SJSA1 (cell line): ENCODE measurements at regions not wholly inside any gene's neighbourhood (a gene's known extent, or its start where the extent isn't known, plus 50 kb on each side); places are given as distances from the start of the nearest gene placed in this dataset.
"Not testable (repeated sequence)": the region's sequence is repeated elsewhere in the genome, so short reads cannot be mapped to it uniquely, and the experiment has no call there.

Experiments
- DNase-seq, 2 experiments: peaks; one replicate each; pipeline ENCODE4 v3.0.0-alpha.2; 2015 to 2020; ENCODE audit warnings: low spot score in 2 of 2, low read depth in 1 of 2
- H3K27ac ChIP-seq: fragments of 250-450 bp; sonication (Bioruptor Pico); 2 replicates; pipeline ENCODE4 v1.5.1; 2020; ENCODE audit warnings: mild to moderate bottlenecking, moderate library complexity
- H3K27me3 ChIP-seq: fragments of 250-450 bp; sonication (Bioruptor Pico); replicated peaks from 2 replicates; pipeline ENCODE4 v1.5.1; 2020; ENCODE audit warnings: mild to moderate bottlenecking, moderate library complexity
- H3K36me3 ChIP-seq: fragments of 250-450 bp; sonication (Bioruptor Pico); 2 replicates; pipeline ENCODE4 v1.5.1; 2020; ENCODE audit warnings: mild to moderate bottlenecking
- H3K4me1 ChIP-seq: fragments of 250-450 bp; sonication (Bioruptor Pico); replicated peaks from 2 replicates; pipeline ENCODE4 v1.6.1; 2021; ENCODE audit warnings: mild to moderate bottlenecking
- H3K4me3 ChIP-seq: fragments of 250-450 bp; sonication (Bioruptor Pico); 2 replicates; pipeline ENCODE4 v1.5.1; 2020; ENCODE audit warnings: mild to moderate bottlenecking
- H3K9me3 ChIP-seq: fragments of 250-450 bp; sonication (Bioruptor Pico); replicated peaks from 2 replicates; pipeline ENCODE4 v1.5.1; 2020; ENCODE audit warnings: mild to moderate bottlenecking

DNA sequence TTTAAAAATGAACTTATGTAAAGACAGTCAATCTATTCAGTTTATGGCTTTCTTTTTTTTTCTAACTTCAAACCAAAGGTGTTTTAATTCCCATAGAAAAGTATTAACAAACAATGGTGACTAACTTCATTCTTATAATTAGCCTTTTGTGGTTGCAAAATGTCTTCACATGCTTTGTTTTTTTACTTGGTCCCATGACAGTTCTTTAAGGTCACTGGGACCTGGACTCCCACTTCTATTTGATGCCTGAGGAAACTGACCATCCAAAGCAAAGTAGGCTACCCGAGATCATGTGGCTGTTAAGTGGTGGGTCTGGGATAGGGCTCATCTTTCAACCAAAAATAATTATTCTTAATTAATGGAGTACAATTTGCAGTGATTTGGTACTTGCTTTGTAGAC, 74.6 kb upstream of the CDC42EP3 start:
- not testable (repeated sequence) for H3K27me3 ChIP-seq, H3K36me3 ChIP-seq, H3K9me3 ChIP-seq, H3K4me1 ChIP-seq, H3K27ac ChIP-seq, H3K4me3 ChIP-seq, DNase-seq

DNA sequence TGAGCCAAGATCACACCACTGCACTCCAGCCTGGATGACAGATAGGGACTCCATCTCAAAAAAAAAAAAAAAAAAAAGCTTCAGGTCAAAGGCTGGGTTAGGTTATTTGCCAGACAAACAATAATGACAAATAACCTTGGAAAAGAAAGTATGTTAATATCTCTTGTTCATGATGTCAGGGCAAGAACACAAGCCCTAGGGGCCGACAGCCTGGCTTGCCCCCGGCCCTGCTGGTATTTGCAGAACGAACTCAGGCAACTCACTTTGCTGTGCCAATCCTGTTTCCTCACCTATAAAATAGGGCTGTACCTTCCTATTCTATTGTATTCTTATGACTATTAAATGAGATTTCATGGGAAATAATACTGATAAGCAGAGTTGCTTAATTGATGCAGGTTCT, 75.4 kb upstream of the CDC42EP3 start:
- no peak overlapping the region for H3K4me3 ChIP-seq
- H3K4me1 ChIP-seq = no peaks in the 10 kb centered on the region
- no peaks in the 10 kb centered on the region for H3K9me3 ChIP-seq
- H3K36me3 ChIP-seq = no peaks in the 10 kb centered on the region
- no peaks in the 10 kb centered on the region for H3K27me3 ChIP-seq
- DNase-seq = no peak
- no peak overlapping the region for H3K27ac ChIP-seq

DNA sequence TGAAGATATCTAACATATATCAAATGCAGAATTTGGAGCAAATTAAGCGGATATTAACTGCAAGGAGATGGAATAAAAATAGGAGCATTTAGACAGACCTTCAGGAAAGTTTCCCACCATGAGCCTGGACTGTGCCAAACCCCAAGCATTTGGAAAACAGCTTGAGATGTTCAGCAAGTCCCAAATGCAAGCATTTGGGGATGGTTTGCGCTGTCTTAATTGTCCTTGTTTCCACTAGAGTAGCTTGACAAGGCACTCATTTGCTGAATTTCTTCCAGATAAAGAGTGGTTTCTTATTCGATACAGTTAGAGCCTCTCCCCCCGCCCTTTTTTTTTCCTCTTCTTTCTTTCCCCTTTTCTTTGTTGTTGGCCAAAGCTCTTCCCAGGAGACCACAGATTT, 77.1 kb upstream of the CDC42EP3 start:
- Histone ChIP-seq H3K9me3 (no peaks in the 10 kb centered on the region), H3K36me3 (no peaks in the 10 kb centered on the region), H3K4me3 (no peak overlapping the region), H3K27ac (no peak overlapping the region), H3K27me3 (no peaks in the 10 kb centered on the region), H3K4me1 (no peaks in the 10 kb centered on the region)
- DNase-seq = no peak

DNA sequence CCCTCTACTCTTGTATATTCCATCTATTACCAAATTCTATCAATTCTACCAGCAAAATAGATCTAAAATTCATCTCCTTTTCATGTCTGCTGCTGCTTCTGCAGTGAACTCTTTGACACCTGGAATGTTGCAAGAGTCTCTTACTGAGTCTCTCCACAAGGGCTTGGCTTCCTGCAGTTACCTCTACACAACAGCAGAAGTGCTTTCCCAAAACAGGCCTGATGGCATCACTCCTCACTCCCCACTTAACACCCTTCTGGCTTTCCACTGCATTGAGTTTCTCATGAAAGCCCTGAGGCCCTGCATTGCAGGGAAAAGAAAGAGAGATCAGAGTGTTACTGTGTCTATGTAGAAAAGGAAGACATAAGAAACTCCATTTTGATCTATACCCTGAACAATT, 78.8 kb upstream of the CDC42EP3 start:
- not testable (repeated sequence) for H3K36me3 ChIP-seq, H3K9me3 ChIP-seq, H3K27me3 ChIP-seq, H3K27ac ChIP-seq, DNase-seq, H3K4me1 ChIP-seq, H3K4me3 ChIP-seq

DNA sequence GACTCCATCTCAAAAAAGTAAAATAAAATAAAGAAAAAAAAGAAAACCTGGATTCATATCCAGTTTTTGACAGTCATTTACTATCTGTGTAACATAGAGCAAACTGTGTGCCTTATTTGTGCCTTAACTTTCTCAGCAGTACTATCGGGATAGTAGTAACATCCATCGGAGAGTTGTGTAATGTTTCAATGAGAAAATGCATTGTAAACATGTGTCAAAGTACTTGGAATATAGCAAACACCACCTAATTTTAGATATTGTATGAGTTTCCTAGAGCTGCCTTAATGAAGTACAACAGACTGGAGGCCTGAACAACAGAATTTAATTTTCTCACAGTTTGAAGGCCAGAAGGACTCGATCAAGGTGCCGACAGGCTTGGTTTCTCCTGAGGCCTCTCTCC, 81.3 kb upstream of the CDC42EP3 start:
- no peak for DNase-seq
- Histone ChIP-seq H3K27me3 (no peaks in the 10 kb centered on the region), H3K4me3 (no peak overlapping the region), H3K36me3 (no peaks in the 10 kb centered on the region), H3K9me3 (no peaks in the 10 kb centered on the region), H3K4me1 (no peaks in the 10 kb centered on the region), H3K27ac (no peak overlapping the region)

DNA sequence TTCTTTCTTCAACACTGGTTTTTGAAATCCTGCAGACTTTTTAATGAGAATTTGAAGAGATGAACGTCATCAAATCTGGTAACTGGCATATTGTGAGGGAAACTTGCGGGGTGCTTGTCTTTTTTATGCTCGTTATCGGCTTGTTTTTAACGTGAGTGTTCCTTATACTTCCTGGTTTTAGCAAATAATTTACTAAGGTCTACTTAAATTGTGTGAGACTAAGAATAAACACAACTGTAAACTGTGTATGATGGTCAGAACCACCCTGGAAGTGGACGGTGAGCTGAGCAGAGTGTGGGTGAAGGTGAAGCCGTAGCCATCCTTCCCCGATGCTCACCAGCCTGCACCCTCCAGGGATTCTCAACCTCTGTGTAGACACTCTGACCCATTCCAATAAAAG, 82.3 kb upstream of the CDC42EP3 start:
- no peak overlapping the region for H3K4me3 ChIP-seq
- H3K36me3 ChIP-seq = no peaks in the 10 kb centered on the region
- no peaks in the 10 kb centered on the region for H3K4me1 ChIP-seq
- no peak overlapping the region for H3K27ac ChIP-seq
- DNase-seq = no peak
- H3K9me3 ChIP-seq = no peaks in the 10 kb centered on the region
- no peaks in the 10 kb centered on the region for H3K27me3 ChIP-seq

DNA sequence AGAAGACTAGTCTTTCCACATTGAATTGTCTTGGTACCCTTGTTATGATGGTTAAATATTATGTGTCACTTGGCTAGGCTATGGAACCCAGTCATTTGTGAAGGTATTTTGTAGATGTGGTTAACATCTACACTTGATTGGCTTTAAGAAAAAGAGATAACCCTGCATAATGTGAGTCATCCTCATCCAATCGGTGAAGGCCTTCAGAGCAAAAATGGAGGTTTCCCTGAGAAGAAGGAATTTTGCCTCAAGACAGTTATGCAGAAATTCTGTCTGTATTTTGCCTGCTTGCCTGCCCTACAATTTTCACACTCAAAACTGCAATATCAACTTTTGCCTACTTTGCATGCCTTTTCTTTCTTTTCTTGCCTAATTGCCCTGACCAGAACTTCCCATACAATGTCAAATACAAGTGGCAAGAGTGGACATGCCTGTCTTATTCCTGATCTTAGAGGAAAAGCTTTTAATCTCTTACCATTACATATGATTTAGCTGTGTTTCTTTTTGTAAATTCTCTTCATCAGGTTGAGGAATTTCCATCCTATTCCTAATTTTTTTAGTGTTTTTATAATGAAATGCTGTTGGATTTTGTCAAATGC, 84.6 kb upstream of the CDC42EP3 start:
- H3K4me1 ChIP-seq, H3K27ac ChIP-seq, H3K27me3 ChIP-seq, H3K9me3 ChIP-seq, H3K36me3 ChIP-seq, DNase-seq, H3K4me3 ChIP-seq: not testable (repeated sequence)

DNA sequence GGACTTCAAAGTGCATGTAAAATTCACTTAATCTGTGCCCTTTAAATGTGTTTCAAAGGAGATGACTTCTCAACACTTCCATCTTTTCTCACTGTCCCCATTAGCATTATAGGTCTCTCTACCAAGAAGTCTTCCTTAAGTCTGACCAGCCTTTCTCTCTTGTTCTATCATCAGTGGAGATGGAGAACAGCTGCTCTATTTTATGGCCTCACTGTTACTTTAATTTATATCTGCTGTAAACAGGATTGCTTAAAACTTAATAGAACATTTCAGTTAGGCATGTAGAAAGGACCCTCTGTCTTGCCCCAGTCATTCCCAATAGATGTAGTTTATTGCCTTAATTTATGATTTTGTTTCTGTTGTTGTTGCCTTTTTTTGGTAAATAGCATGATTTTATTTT, 86.0 kb upstream of the CDC42EP3 start:
- H3K27ac ChIP-seq, H3K27me3 ChIP-seq, H3K4me3 ChIP-seq, H3K4me1 ChIP-seq, DNase-seq, H3K9me3 ChIP-seq, H3K36me3 ChIP-seq: not testable (repeated sequence)

DNA sequence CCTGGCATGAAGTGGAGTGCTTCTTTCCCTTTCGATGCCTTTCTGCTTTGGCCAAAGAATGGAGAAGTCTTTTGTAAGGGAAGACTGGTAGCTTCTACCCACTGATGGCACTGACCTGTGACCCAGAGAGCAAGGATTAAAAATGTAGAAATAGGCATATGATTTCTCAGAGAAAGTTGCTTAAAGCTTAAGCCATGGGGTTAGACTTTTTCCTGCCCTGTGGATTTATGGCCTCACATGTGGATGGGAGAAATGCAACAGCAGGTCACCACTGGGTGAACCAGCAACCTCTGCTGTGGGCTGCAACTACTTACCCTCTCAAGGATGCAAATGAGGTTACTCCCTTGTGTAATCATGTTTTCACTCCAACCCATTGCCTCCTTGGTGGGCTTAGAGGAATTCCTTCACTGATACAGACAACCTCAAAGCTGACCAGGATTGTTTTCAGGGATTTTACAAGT, 86.7 kb upstream of the CDC42EP3 start:
- not testable (repeated sequence) for H3K27me3 ChIP-seq, H3K27ac ChIP-seq, DNase-seq, H3K4me1 ChIP-seq, H3K36me3 ChIP-seq, H3K9me3 ChIP-seq, H3K4me3 ChIP-seq

DNA sequence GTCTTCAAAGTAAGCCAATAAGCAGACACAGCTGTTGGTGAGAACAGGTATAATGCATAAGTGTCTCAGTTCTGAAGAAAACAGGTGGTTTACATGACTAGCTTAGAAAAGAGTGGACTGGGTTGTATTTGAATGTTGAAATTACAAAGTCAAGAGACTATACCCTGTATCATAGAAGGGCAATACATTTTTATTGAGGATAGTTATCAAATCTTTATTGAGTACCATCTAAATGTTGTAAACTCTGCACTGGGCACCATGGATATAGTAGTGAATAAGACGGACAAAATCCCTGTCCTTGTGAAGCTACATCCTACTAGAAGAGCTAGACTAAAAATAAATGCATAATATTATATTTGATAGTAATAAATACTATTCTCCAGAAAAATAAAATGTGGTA, 88.5 kb upstream of the CDC42EP3 start:
- not testable (repeated sequence) for H3K4me3 ChIP-seq, H3K27me3 ChIP-seq, H3K27ac ChIP-seq, H3K4me1 ChIP-seq, DNase-seq, H3K36me3 ChIP-seq, H3K9me3 ChIP-seq

DNA sequence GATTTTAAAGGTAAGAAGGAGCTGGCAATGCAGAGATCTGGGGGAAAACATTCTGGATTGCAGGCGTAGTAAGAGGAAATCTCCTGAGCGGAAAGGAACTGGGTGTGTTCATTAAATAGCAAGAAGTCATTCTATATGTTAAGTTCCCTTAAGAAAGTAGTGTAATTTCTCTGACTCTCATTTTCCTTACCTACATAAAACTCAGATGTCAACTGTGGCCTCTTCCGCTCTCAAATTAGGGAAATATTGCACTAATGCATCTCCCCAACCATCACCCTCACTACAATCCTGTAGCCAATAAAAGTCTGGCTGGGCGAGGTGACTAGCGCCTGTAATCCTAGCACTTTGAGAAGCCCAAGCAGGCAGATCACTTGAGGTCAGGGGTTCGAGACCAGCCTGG, 89.0 kb upstream of the CDC42EP3 start:
- no peaks in the 10 kb centered on the region for H3K36me3 ChIP-seq
- H3K4me1 ChIP-seq = peaks cover 14% of the 10 kb centered on the region
- H3K9me3 ChIP-seq = no peaks in the 10 kb centered on the region
- DNase-seq = no peak
- H3K27me3 ChIP-seq = no peaks in the 10 kb centered on the region
- no peak overlapping the region for H3K27ac ChIP-seq
- H3K4me3 ChIP-seq = no peak overlapping the region

DNA sequence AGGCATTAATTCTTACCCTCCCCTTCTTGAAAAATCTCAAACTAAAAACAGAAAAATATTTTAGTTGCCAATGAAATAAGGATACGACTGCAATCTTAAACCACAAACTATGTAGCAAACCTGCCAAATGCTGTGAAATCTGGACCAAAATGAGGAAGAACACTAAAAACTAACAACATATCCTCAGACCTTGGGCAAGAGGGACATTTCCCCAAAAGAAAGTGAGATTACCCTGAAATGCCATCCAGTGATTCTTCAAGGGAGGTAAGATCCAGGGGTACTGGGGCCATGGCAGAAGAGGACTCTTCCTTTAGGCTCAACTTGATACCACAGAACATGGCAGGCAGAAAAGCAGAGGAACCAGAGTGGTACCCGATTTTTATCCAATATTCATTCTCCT, 90.8 kb upstream of the CDC42EP3 start:
- not testable (repeated sequence) for H3K9me3 ChIP-seq, H3K27me3 ChIP-seq, H3K27ac ChIP-seq, H3K36me3 ChIP-seq, H3K4me3 ChIP-seq, DNase-seq
- peaks cover 30% of the 10 kb centered on the region for H3K4me1 ChIP-seq

DNA sequence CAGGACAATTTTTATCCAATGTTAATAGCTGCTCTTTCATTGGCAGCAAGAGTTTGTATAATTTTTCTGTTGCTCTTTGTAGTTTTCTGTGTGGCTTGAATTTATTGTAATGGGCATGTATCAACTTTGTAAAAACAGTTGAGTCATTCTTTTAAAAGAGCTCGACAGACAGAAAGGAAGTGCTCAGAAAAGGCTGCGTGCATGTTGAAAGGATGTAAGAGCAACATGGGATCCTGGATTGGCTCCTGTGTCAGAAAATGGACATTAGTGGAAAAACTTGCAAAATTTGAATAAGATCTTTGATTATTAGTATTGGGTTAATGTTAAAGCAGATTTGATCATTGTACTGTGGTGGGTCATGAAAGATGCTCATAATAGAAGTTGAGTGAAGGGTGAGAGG, 93.3 kb upstream of the CDC42EP3 start:
- Histone ChIP-seq H3K4me1 (peaks cover 50% of the 10 kb centered on the region), H3K27me3 (no peaks in the 10 kb centered on the region), H3K36me3 (no peaks in the 10 kb centered on the region), H3K9me3 (no peaks in the 10 kb centered on the region), H3K4me3 (no peak overlapping the region), H3K27ac (peak overlapping the region; percentile 72)
- DNase-seq = peak in 1 of 2 experiments; percentile 62

DNA sequence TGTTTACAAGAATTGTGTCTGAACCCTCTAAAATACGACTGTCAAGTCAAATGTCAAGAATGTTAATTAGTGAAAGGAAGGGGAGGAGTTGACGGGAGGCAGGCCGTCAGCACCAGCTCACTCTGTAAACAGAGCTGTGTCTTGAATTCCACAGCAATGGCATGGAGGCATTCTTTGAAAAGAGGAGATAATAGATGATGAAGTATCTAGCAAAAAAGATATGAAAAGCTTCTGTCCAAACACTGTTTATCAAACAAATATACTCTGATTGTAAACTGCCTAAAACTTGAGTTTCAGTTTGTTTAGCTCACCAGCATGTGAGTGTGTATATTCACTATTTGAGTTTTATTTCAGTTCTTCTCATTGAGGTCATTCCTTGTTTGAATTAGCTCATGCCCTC, 94.7 kb upstream of the CDC42EP3 start:
- Histone ChIP-seq H3K4me1 (peaks cover 53% of the 10 kb centered on the region), H3K27ac (peak overlapping the region; percentile 72), H3K36me3 (no peaks in the 10 kb centered on the region), H3K9me3 (no peaks in the 10 kb centered on the region), H3K4me3 (no peak overlapping the region), H3K27me3 (no peaks in the 10 kb centered on the region)
- DNase-seq = peak; percentile 66 to 82

DNA sequence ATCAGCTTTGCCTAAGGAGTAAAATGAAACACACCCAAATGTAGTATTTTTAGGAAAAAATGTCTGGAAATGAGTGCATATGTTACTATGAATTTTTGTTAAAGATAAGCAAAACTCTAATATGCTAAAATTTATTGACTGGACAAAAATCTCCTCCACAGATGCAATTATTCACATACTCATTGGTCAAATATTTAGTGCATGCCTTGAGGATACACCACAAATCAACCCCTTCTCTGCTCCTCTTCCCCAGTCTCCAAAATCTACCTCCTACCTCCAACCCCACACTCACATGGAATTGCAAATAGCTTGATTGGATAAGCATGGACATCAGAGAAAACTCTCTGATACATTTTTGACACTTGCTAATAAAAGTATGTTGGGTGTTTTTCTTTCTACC, 95.6 kb upstream of the CDC42EP3 start:
- H3K36me3 ChIP-seq = no peaks in the 10 kb centered on the region
- no peaks in the 10 kb centered on the region for H3K27me3 ChIP-seq
- peak overlapping the region; percentile 72 for H3K27ac ChIP-seq
- H3K9me3 ChIP-seq = no peaks in the 10 kb centered on the region
- peaks cover 62% of the 10 kb centered on the region for H3K4me1 ChIP-seq
- DNase-seq = no peak
- H3K4me3 ChIP-seq = no peak overlapping the region
